ENCODE measurements at regions not wholly inside any gene's neighbourhood (a gene's known extent, or its start where the extent isn't known, plus 50 kb on each side); places are given as distances from the start of the nearest gene placed in this dataset.
A peak's percentile ranks its signal among the peaks of the same experiment; 100 is the strongest.

DNA sequence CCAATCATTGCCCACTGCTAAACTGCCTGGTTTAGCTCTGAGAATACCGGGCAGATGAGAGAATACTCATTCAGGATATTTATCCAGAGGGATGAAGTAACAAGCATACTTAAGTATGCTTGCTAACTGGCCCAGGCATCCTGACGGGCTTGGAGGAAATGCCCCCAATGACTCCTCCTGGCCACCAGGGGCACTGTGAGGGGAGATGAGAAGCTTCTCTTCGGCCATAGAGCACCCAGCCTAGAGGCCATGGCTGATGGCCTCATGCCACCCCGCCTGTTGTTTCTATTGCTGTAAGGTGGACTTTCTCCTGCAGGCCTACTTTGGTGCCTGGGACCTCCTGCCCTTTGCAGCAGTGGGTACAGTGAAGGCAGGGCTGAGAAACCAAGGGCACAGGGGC is 134.5 kb upstream of the FSTL4 start:
- DNase-seq (ENCODE audit: low read depth): no peak
- TF ChIP-seq, protein P1, sequence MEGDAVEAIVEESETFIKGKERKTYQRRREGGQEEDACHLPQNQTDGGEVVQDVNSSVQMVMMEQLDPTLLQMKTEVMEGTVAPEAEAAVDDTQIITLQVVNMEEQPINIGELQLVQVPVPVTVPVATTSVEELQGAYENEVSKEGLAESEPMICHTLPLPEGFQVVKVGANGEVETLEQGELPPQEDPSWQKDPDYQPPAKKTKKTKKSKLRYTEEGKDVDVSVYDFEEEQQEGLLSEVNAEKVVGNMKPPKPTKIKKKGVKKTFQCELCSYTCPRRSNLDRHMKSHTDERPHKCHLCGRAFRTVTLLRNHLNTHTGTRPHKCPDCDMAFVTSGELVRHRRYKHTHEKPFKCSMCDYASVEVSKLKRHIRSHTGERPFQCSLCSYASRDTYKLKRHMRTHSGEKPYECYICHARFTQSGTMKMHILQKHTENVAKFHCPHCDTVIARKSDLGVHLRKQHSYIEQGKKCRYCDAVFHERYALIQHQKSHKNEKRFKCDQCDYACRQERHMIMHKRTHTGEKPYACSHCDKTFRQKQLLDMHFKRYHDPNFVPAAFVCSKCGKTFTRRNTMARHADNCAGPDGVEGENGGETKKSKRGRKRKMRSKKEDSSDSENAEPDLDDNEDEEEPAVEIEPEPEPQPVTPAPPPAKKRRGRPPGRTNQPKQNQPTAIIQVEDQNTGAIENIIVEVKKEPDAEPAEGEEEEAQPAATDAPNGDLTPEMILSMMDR (conservative IDR thresholded peaks at IDR 0.05; ENCODE audit: low read depth, low read length): peak; percentile 19
- H3K4me3 ChIP-seq (ENCODE audit: low read length): no peak overlapping the region

- DNase-seq (ENCODE audit: low read depth): no peak
- TF ChIP-seq, protein P1 (conservative IDR thresholded peaks at IDR 0.05; ENCODE audit: low read depth, low read length): no peak
- H3K4me3 ChIP-seq (ENCODE audit: low read length): no peak overlapping the region
Observed at GRCh38 chr5:133744960-133745308, 132.6 kb upstream of the FSTL4 start.

DNA sequence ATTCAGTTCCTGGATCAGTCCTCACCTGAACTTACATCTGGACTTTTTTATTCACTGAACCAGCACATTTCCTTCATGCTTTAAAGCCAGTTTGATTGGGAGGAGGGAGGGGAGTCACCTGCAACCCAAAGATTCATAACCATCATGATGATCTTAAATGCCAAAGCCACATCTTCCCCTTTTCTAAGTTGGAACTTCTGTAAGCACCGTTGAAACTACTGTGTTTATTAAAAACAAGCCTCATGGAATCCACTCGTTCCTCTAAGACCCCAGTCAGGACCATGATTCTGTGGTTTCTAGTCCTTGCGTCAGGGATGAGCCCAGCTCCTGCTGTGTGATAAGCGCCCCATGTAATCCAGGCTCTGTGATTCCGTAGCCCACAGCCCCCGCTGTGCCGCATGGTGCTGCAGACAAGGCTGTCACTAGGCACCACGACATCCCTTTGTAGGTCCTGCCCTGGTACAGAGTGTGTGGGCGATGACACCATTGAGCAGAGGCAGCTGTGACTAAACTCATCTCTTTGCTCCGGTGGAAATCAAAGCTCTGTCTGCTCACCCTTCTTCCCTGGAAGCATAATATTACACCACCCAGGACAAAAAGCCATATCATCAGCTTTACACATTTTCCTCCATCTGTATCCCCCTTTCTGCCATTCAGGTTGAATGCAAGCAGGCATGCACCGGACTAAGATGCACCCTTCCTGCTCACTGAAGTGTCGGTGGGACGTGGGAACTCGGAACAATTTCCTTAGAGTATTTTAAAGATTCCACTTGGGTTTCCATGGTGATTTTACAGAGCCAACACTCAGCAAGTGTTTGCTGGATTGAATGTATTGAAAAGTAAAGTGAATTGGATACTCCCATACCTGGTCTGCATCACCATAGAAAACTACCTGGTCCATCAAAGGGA is 132.0 kb upstream of the FSTL4 start:
- DNase-seq (ENCODE audit: low read depth): no peak
- H3K4me3 ChIP-seq (ENCODE audit: low read length): no peak overlapping the region
- TF ChIP-seq, protein P1 (conservative IDR thresholded peaks at IDR 0.05; ENCODE audit: low read depth, low read length): no peak

- DNase-seq (ENCODE audit: low read depth): no peak
Observed at GRCh38 chr5:133742431-133742988, 130.2 kb upstream of the FSTL4 start.

DNA sequence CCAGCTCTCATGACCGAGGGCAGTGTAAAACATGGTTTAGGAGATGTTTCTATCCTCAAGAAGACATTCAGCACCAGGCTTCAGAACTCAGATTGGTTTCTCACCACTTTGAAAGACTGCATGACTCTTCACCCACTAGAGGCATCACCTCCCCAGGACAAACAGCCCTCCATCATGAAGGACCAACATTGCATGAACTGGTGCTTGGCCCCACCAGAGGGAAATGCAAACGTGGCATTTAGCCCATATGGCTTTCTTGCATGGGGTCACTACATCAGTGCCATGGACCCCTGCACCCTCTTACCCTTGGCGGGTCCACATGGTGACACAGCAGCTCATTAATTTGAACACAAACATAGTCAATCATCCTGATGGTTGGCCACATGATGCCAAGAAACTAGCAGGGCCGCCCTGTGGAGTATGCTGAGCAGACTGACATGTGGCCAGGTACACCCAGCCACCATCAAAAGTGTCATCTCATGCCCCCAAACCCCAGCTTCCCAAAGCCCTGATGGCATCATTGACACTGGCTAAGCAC is 129.5 kb upstream of the FSTL4 start:
- DNase-seq (ENCODE audit: low read depth): no peak
- TF ChIP-seq, protein P1 (conservative IDR thresholded peaks at IDR 0.05; ENCODE audit: low read depth, low read length): no peak
- H3K4me3 ChIP-seq (ENCODE audit: low read length): no peak overlapping the region

More at GRCh38 chr5:133742431-133742988, 130.2 kb upstream of the FSTL4 start:
- TF ChIP-seq, protein P1 (conservative IDR thresholded peaks at IDR 0.05; ENCODE audit: low read depth, low read length): no peak
- H3K4me3 ChIP-seq (ENCODE audit: low read length): no peak overlapping the region

DNA sequence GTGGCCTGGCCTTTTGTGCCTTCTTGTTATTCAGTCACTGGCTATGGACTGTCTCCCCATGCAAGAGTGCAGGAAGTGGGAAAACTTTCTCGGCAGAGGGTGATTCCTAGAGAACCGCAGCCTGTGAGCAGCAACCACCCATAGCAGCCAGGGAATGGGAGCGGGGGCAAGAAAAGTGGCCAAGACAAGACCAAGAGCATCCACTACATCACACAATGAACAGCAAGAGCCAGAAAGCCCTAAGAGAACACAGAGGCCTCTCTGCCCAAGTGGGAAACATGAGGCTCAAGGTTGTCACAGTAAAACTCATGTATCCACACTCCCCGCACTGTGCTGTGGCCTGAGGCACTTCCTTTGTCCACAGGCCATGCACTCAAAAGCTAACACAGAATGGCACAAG is 129.1 kb upstream of the FSTL4 start:
- H3K4me3 ChIP-seq (ENCODE audit: low read length): no peak overlapping the region
- no peak for DNase-seq (ENCODE audit: low read depth)
- TF ChIP-seq, protein P1 (conservative IDR thresholded peaks at IDR 0.05; ENCODE audit: low read depth, low read length): no peak
